HG02678 (cell line): ENCODE measurements at regions not wholly inside any gene's neighbourhood (a gene's known extent, or its start where the extent isn't known, plus 50 kb on each side); places are given as distances from the start of the nearest gene placed in this dataset.

Experiments
- ATAC-seq: cut with Tn5 transposase; IDR thresholded peaks from one replicate; pipeline ENCODE4 v1.9.1; 2021; ENCODE audit warnings: mild to moderate bottlenecking, moderate library complexity; ENCODE audit not compliant: unreplicated experiment

- ATAC-seq, result no peak
Observed at GRCh38 chr14:53692885-53693284, 263.7 kb downstream of the BMP4 start.

- no peak for ATAC-seq
Observed at GRCh38 chr14:53692451-53692850, 264.2 kb downstream of the BMP4 start.

GRCh38 chr14:53683229-53683628 is 273.4 kb downstream of the BMP4 start:
- ATAC-seq, result no peak

- no peak for ATAC-seq
Observed at GRCh38 chr14:53672526-53672925, 284.1 kb downstream of the BMP4 start.

- ATAC-seq, result no peak
Observed at GRCh38 chr14:53670701-53671100, 285.9 kb downstream of the BMP4 start.

- ATAC-seq, result no peak
Observed at GRCh38 chr14:53668897-53669296, 287.7 kb downstream of the BMP4 start.

GRCh38 chr14:53663709-53664108 is 292.9 kb downstream of the BMP4 start:
- ATAC-seq, result no peak

- ATAC-seq, result peak; percentile 57
Observed at GRCh38 chr14:53655080-53655785, 301.4 kb downstream of the BMP4 start.

GRCh38 chr14:53652068-53652467 is 304.6 kb downstream of the BMP4 start:
- ATAC-seq, result no peak

GRCh38 chr14:53651096-53651740 is 305.4 kb downstream of the BMP4 start:
- no peak for ATAC-seq

- ATAC-seq, result no peak
Observed at GRCh38 chr14:53646925-53647324, 309.7 kb downstream of the BMP4 start.

GRCh38 chr14:53640695-53641094 is 315.9 kb downstream of the BMP4 start:
- no peak for ATAC-seq

- no peak for ATAC-seq
Observed at GRCh38 chr14:53638966-53639365, 317.7 kb downstream of the BMP4 start.

- ATAC-seq, result no peak
Observed at GRCh38 chr14:53634793-53635192, 321.8 kb downstream of the BMP4 start.

- ATAC-seq, result no peak
Observed at GRCh38 chr14:53630336-53630735, 326.3 kb downstream of the BMP4 start.

GRCh38 chr14:53628732-53629430 is 327.7 kb downstream of the BMP4 start:
- no peak for ATAC-seq

GRCh38 chr14:53628261-53628660 is 328.4 kb downstream of the BMP4 start:
- ATAC-seq, result no peak

- no peak for ATAC-seq
Observed at GRCh38 chr14:53626761-53627160, 329.9 kb downstream of the BMP4 start.

GRCh38 chr14:53622447-53622846 is 334.2 kb downstream of the BMP4 start:
- ATAC-seq, result no peak

GRCh38 chr14:53621921-53622320 is 334.7 kb downstream of the BMP4 start:
- no peak for ATAC-seq

GRCh38 chr14:53621433-53621832 is 335.2 kb downstream of the BMP4 start:
- peak; percentile 44 for ATAC-seq

- peak; percentile 46 for ATAC-seq
Observed at GRCh38 chr14:53620890-53621289, 335.7 kb downstream of the BMP4 start.
